HG03103 (cell line): ENCODE measurements at regions not wholly inside any gene's neighbourhood (a gene's known extent, or its start where the extent isn't known, plus 50 kb on each side); places are given as distances from the start of the nearest gene placed in this dataset.

Experiments
- ATAC-seq: cut with Tn5 transposase; IDR thresholded peaks from one replicate; pipeline ENCODE4 v1.9.1; 2021; ENCODE audit warnings: low read depth; ENCODE audit not compliant: unreplicated experiment

GRCh38 chr6:14732844-14733757 lies 512.8 kb upstream of the JARID2 start:
- ATAC-seq = no peak

- no peak for ATAC-seq
Observed at GRCh38 chr6:14734052-14734415, 511.8 kb upstream of the JARID2 start.

GRCh38 chr6:14734416-14735340 lies 511.2 kb upstream of the JARID2 start:
- ATAC-seq = peak; percentile 85

DNA sequence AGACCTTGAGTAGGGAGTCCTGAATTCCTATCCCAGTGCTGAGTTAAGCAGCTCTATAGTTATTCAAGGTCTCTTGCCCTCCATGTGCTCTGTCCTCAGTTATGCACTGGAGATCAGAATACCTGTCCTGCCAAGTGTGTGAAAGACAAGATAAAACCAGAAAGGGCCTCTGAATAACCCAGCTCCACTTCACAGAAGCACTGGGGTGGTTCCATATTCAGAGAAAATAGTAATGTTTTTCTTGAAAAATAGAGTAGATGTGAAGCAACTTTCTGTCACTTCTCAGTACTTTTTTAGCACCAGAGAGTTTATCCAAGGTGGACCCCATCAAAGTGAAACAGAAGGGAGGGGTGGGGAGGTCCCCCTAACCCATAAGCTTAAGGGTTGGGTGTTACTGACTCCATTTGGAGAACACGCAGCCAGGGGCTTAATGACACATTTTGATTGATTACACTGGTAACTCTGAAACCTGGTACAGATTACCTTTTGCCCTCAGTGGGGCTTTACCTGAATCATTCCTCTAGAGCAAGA lies 509.8 kb upstream of the JARID2 start:
- no peak for ATAC-seq

GRCh38 chr6:14736554-14736953 lies 509.3 kb upstream of the JARID2 start:
- ATAC-seq = no peak

DNA sequence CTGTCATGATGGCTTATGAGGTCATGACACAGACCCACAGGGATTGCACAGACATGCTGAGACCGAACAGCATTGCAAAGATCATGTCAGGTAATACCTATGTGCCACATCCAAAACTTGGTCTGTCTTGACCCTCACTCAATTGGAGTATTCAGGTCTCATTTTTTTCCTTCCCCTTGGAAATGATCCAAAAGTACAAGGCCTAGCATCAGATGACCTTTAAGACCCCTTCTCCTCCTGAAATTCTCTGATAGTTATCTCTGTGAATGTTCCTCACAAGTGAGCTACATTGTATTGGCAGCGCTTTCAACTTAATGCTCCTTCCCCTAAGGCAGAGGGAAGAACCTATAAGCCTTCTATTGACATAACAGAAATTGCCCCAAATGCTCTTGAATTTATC lies 507.4 kb upstream of the JARID2 start:
- no peak for ATAC-seq

DNA sequence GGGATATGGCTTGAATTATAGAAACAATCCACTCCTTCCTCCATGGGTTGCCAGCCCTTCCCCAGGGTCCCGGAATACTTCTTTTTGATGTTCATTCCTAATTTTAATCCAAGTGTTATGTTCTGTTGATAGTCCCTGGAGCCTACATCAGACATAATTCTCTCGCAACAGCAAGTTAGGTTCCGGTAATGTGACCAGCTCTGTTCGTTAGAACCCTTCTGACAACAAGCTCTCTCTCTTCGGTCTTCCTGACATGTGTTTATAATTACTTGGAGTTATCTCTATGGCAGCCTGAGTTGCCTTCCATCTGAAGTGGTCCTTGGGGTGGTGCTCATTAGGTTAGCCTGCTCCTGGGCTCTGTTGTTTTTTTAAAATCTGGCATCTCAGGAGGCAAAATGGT lies 506.9 kb upstream of the JARID2 start:
- ATAC-seq = no peak

- no peak for ATAC-seq
Observed at GRCh38 chr6:14739827-14740226, 506.0 kb upstream of the JARID2 start.

DNA sequence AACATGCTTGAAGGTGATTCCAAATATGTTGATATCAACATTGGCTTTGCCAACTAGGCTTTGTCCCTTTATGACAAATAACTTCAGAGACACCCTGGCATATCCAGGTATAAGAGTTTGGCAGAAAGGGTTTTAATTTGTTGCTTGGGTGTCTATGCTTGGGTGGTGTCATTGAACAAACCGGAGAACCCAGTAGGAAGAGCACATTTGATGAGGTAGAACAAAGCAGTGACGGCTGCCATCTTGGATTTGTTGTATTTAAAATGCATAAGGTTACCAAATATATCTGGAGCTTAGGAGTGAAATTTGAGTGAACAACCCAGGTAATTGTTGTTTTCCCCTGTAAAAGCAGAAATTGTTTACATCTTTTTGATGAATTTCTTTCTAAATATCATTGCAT lies 503.7 kb upstream of the JARID2 start:
- ATAC-seq = no peak

DNA sequence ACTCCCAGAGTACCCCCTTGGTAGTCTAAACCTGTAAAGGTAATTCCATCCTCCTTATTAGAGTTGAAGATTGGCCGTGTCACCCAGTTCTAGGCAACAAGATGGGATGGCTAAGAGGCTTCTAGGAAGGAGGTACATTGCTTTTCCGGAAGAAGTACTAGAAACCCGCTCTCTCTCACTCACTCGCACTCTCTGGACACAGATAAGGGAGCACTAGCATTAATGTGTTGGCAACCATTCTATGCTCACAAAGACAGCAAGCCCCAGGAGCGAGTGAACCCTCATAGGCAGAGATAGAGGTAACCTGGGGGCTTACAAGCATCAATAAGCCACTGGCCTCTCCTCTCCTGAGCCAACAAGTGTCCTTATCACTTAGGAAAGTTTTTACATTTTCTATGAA lies 503.2 kb upstream of the JARID2 start:
- no peak for ATAC-seq

DNA sequence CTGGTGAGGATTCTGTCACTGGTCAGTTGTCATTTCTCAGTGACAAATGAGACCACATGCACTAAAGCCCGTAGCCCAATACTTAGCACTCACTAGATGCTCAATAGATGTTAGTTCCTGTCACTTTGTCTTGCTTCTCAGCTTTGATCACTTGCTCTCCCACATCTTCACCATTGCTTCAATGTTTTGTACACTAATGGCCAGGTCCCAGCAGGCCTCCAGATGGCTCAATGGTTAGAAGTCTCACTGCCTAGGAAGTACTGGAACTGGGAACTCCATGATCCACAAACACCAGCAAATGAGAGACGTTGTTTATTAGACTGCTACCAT lies 502.8 kb upstream of the JARID2 start:
- no peak for ATAC-seq

DNA sequence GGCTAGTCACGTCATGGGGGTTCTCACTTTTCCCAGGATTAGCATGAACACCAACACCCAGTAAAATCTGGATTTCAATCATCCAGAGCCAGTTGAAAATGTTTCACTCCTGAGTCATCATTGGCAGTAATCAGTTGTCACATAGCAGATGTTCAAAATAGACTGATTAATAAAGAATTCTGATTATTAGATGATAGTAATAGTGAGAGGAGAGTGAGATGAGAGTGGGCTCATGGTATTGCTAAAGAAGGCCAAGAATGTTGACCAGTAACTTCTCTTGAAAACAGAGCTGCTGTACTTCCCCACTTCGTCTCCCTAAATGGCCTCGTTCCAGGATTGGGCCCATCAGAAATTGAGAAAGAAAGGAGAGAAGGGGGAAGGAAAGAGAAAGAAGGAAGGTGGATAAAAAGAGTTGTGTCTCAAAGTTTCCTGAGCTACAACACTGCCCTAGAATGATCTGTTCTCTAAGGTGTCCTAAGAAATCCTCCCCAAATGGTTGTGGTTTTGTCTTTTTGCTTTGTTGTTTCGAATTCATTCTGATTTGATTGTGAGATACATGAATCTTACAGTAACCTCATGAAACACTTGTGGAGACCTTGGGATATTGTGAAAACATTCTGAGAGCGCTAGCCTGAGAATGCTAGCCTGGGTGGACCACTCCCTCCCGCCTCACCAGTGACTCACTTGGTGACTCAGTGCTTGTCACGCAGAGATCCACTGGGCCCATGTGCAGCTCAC lies 502.2 kb upstream of the JARID2 start:
- no peak for ATAC-seq

DNA sequence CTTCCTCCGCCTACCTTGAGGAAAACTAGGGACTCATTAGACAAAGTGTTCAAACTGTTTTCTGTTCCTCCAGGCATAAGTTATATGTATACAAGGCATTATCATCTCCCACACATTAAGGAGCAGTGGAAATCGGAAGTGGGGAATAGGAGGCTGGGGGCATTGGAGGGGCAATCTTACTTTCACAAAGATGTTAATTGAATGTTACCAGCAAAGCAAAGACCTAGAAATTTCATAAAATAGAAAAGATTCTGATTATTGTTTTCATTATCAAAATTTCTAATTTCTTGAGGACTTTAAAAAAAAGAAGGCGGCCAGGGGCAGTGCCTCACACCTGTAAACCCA lies 501.7 kb upstream of the JARID2 start:
- no peak for ATAC-seq

DNA sequence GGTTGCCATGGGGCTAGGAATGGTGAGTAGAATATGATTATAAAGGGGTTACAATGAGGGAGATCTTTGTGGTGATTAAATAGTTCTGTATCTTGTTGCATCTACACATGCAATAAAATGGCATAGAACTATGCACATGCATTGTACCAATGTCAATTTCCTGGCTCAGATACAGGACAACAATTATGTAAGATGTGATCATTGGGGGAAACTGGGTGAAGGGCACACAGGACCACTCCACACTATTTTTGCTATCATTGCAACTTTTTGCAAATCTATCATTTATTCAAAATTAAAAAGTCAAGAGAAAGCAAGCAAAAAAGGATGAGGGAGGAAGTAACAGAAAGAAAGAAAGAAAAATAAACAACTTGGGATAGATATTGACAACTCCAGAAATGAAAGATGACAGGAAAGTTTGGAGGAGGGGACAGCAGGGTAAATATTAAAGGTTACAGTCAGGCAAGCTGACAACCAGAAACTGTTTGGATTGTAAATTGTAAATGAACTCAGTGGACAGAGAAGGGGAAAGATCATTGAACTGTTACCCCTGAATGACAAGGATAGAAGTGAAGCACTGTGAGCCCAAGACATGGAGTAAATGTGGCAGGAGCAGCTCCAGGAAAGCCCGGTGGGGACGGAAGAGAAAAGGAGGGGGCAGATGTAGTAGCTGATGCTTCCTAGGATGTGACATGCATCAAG lies 499.6 kb upstream of the JARID2 start:
- no peak for ATAC-seq

DNA sequence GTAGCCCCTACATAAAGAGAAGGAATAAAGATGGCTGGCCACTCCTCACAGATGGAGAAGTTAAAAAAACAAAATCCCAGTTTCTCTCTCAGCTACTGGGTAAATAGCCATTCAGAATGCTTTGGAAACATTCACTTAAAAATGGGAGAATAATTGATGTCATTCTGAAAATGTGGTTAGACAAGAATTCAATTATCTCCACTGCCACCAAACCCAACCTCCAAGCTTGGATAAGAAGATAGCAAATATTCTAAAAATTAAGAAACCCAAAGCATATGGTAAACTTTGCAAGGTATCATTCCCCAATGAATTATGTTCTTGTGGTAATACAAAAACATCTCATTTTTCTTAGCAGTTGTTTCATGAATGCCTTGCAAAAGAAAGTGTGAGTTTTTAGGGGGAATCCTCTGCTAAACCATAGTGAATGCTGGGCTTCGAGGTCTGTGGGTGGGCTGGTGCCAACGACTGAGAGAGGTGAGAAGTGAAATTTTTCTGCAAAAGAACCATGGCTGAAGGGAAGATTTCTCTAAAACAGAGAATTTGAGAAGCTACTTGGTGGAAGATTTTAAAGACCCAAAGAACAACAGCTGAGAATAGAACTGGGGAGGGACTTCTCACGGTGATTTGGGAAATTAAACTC lies 497.9 kb upstream of the JARID2 start:
- ATAC-seq = no peak

DNA sequence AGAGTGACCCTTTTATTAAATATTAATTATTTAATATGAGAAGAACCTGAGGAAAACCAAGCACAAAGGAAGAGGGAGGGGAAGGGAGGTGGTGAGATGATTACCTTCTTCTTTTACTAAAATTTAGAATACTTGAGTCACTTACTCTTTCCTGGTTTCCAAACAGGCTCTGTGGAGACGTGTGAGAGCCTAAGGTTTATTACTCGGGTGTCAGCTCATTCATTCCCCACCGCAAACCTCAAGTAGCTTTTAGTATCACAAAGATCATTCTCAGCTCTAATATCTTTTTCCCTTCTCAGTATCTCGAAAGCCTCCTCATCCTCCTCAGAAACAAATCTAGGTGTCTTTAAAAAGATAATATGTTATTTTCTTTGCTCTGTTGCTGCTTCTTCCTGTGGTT lies 497.2 kb upstream of the JARID2 start:
- ATAC-seq = no peak

- no peak for ATAC-seq
Observed at GRCh38 chr6:14750059-14750661, 495.7 kb upstream of the JARID2 start.

DNA sequence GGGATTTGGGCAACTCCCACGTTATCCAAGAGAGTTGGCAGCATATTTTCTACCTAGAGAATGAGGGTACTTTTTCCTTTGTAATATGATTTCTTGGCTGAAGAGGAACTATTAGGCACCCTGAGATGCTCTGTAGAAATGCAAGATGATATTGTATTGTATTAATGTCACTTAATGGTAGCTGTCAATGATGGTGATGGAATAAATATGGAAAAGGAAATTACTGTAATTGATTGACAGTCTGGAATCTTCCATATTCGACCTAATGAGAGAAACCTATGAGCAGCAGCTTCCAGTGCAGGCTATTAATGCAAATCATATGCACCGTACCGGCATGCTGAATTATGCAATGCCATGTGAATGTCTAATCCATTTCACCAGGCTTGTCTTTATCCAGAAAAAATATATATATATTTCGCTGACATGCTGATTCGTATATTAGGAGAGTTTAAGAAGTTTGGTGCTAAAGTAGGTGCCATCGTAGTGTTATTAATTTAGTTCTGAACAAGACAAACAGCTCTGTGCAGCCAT lies 494.2 kb upstream of the JARID2 start:
- ATAC-seq = no peak
